ENCODE measurements at regions not wholly inside any gene's neighbourhood (a gene's known extent, or its start where the extent isn't known, plus 50 kb on each side); places are given as distances from the start of the nearest gene placed in this dataset.

DNA sequence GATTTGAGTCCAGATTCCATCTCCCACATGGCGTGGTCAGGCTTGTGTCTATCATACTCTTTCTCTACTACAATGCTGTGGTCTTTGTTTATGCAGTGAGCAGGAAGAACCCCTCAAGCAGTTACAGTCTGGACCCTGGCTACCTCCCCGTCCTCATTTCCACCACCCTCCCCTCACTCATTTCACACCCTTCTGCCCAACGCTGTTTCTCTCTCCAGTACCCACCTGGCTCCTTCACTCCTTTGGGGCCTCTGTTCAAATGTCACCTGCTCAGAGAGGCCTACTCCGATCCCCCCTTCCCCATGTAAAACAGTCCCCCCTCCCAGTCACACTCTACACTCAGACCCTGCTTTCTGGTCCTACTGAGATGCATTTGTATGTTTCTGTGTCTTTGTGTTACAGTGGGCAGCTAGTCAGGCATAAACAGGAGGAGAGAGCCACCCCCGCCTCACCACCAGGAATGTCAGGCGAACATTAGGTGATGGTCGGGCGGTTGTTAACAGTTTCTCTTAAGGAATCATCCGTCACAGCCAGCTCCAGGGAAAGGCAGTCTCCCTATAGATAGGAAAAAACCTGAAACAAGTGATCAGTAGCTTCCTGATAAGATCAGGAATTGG is 53.7 kb upstream of the CA12 start:
- no peak for TF ChIP-seq CEBPB (IDR thresholded peaks at IDR 0.05; ENCODE audit: low read depth, low read length)
- no peak for TF ChIP-seq NFE2L2 (IDR thresholded peaks at IDR 0.05; ENCODE audit: low read depth, low read length)
- TF ChIP-seq FOS (IDR thresholded peaks at IDR 0.05; ENCODE audit: low read depth, low read length): no peak
- TF ChIP-seq, protein P1, sequence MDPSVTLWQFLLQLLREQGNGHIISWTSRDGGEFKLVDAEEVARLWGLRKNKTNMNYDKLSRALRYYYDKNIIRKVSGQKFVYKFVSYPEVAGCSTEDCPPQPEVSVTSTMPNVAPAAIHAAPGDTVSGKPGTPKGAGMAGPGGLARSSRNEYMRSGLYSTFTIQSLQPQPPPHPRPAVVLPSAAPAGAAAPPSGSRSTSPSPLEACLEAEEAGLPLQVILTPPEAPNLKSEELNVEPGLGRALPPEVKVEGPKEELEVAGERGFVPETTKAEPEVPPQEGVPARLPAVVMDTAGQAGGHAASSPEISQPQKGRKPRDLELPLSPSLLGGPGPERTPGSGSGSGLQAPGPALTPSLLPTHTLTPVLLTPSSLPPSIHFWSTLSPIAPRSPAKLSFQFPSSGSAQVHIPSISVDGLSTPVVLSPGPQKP (IDR thresholded peaks at IDR 0.05; ENCODE audit: borderline replicate concordance, low read depth, low read length): no peak
- no peak for TF ChIP-seq USF2 (IDR thresholded peaks at IDR 0.05; ENCODE audit: low read depth, low read length)
- no peak for TF ChIP-seq MAFK (IDR thresholded peaks at IDR 0.05; ENCODE audit: low read depth, low read length)
- TF ChIP-seq RAD21 (IDR thresholded peaks at IDR 0.05; ENCODE audit: low read length): no peak
- no peak for TF ChIP-seq CHD1 (IDR thresholded peaks at IDR 0.05; ENCODE audit: low read depth, low read length)
- TF ChIP-seq SMC3 (IDR thresholded peaks at IDR 0.05; ENCODE audit: low read depth, low read length): no peak
- no peak for TF ChIP-seq MAZ (IDR thresholded peaks at IDR 0.05; ENCODE audit: borderline replicate concordance, low read depth, low read length)
- Histone ChIP-seq H3K14ac (replicated peaks; ENCODE audit: low read depth, low read length) (no peak overlapping the region), H2AK5ac (ENCODE audit: low read depth, low read length) (no peak overlapping the region), H3K23ac (ENCODE audit: low read depth, low read length) (no peak overlapping the region), H2AFZ (replicated peaks; ENCODE audit: low read length, poor library complexity) (no peak overlapping the region), H3K9ac (ENCODE audit: low read depth, low read length) (no peak overlapping the region), H3K27me3 (ENCODE audit: control insufficient read depth, insufficient read depth, low read length) (peaks cover 3% of the 10 kb centered on the region; the same call in 1 of the 2 replicates), H3K56ac (ENCODE audit: extremely low read depth, insufficient read depth, low read length) (no peak overlapping the region), H2BK5ac (ENCODE audit: low read depth, low read length, poor library complexity, severe bottlenecking) (no peak overlapping the region), H2BK120ac (ENCODE audit: low read depth, low read length) (no peak overlapping the region), H4K20me1 (ENCODE audit: insufficient read depth, low read length) (no peaks in the 10 kb centered on the region), H3K4me1 (ENCODE audit: control insufficient read depth, insufficient read depth, low read length) (peaks cover 15% of the 10 kb centered on the region), H4K8ac (ENCODE audit: low read depth in 2 of 2, low read length in 2 of 2) (no peak overlapping the region), H3K79me1 (ENCODE audit: low read depth in 1 of 2, low read length in 2 of 2) (no peaks in the 10 kb centered on the region), H2BK15ac (ENCODE audit: low read depth, low read length) (no peak overlapping the region), H3K4ac (ENCODE audit: low read depth, low read length) (no peak overlapping the region), H3K4me3 (ENCODE audit: insufficient read depth, low read depth, low read length) (no peak overlapping the region), H3K9me3 (ENCODE audit: control insufficient read depth, insufficient read depth, low read length) (no peaks in the 10 kb centered on the region), H2BK20ac (ENCODE audit: low read depth, low read length) (no peak overlapping the region), H3K4me2 (ENCODE audit: low read depth, low read length) (no peak overlapping the region), H4K5ac (ENCODE audit: low read depth, low read length) (no peak overlapping the region), H3K36me3 (ENCODE audit: control insufficient read depth, insufficient read depth, low read length) (no peaks in the 10 kb centered on the region), H3K27ac (ENCODE audit: insufficient read depth, low read length) (no peak overlapping the region), H4K91ac (ENCODE audit: insufficient read depth, low read depth, low read length) (no peak overlapping the region), H3K9me1 (ENCODE audit: insufficient read depth, low read length) (peaks cover 4% of the 10 kb centered on the region), H2AK9ac (replicated peaks; ENCODE audit: low read depth, low read length, poor library complexity) (no peak overlapping the region), H3K18ac (ENCODE audit: low read depth, low read length) (no peak overlapping the region)
- DNase-seq (no peak), ATAC-seq (ENCODE audit: low read depth) (no peak)
- BruUV-seq (replicated peaks): no TSS peak
- intact Hi-C loops (cut with micrococcal nuclease): no loop called here
- ChIA-PET CTCF (interaction anchor here (0.6 kb wide), 1 partner anchor 322 kb away, joined by 3 read pairs; no protein-coding TSS in a partner anchor), POLR2A (ENCODE audit: unreplicated experiment) (no interaction called here)
- in situ Hi-C loops (cut with MboI; ENCODE audit: low sequenced_read_pairs): no loop called here
- 94% methylated on average over 2 of the region's 9 CpGs; no CpG with 5 or more reads in 1 of the 2 experiments for WGBS, 2 experiments (ENCODE audit: extremely low coverage in 2 of 2, insufficient read length in 1 of 2)
- dilution Hi-C loops (cut with HindIII; ENCODE audit: low sequenced_read_pairs, unreplicated experiment): no loop called here
